SK-N-SH treated with all-trans-retinoic acid at 6 μM for 48 hours (cell line): ENCODE measurements at regions not wholly inside any gene's neighbourhood (a gene's known extent, or its start where the extent isn't known, plus 50 kb on each side); places are given as distances from the start of the nearest gene placed in this dataset.

Experiments used
- ATAC-seq: fragments of 200-7000 bp; cut with Tn5 transposase; 3 replicates; pipeline ENCODE4 v1.9.1; 2020; ENCODE audit warnings: mild to moderate bottlenecking, moderate library complexity
- ARNTL ChIP-seq: fragments of 450-650 bp; formaldehyde crosslinking; IDR thresholded peaks from 2 replicates; pipeline ENCODE4 v1.5.0; 2020; ENCODE audit warnings: low read depth, mild to moderate bottlenecking, moderate library complexity, borderline replicate concordance
- BACH2 ChIP-seq: fragments of 250-450 bp; sonication (Bioruptor Pico); IDR thresholded peaks from 2 replicates; pipeline ENCODE4 v1.9.0; 2021; ENCODE audit warnings: mild to moderate bottlenecking, borderline replicate concordance
- CREB5 ChIP-seq: fragments of 250-450 bp; sonication (Bioruptor Pico); IDR thresholded peaks from 2 replicates; pipeline ENCODE4 v1.5.1; 2020; ENCODE audit warnings: low read depth, mild to moderate bottlenecking, moderate library complexity
- CSDC2 ChIP-seq: fragments of 250-450 bp; sonication (Bioruptor Pico); IDR thresholded peaks from 2 replicates; pipeline ENCODE4 v1.5.0; 2020; ENCODE audit warnings: mild to moderate bottlenecking, moderate library complexity
- ESRRG ChIP-seq: fragments of 250-450 bp; sonication (Bioruptor Pico); IDR thresholded peaks from 2 replicates; pipeline ENCODE4 v1.6.1; 2021; ENCODE audit warnings: mild to moderate bottlenecking
- GLIS3 ChIP-seq: fragments of 250-450 bp; sonication (Bioruptor Pico); IDR thresholded peaks from 2 replicates; pipeline ENCODE4 v1.5.0; 2020; ENCODE audit warnings: mild to moderate bottlenecking, moderate library complexity
- ISL1 ChIP-seq: fragments of 250-450 bp; sonication (Bioruptor Pico); IDR thresholded peaks from 2 replicates; pipeline ENCODE4 v2.1.2; 2022; ENCODE audit warnings: mild to moderate bottlenecking, moderate library complexity
- OSR1 ChIP-seq: fragments of 250-450 bp; sonication (Bioruptor Pico); IDR thresholded peaks from 2 replicates; pipeline ENCODE4 v1.8.0; 2022; ENCODE audit warnings: moderate library complexity, mild to moderate bottlenecking, inconsistent platforms
- PATZ1 ChIP-seq: fragments of 250-450 bp; sonication (Bioruptor Pico); IDR thresholded peaks from 2 replicates; pipeline ENCODE4 v1.8.0; 2020; ENCODE audit warnings: mild to moderate bottlenecking, moderate library complexity, borderline replicate concordance
- POU6F1 ChIP-seq: fragments of 250-450 bp; sonication (Bioruptor Pico); IDR thresholded peaks from 2 replicates; pipeline ENCODE4 v1.8.0; 2021; ENCODE audit warnings: low read depth, mild to moderate bottlenecking, moderate library complexity, borderline replicate concordance
- PPARA ChIP-seq: fragments of 250-450 bp; sonication (Bioruptor Pico); IDR thresholded peaks from 2 replicates; pipeline ENCODE4 v1.5.0; 2020; ENCODE audit warnings: mild to moderate bottlenecking, borderline replicate concordance
- RARB ChIP-seq: fragments of 250-450 bp; sonication (Bioruptor Pico); IDR thresholded peaks from 2 replicates; pipeline ENCODE4 v1.8.0; 2021; ENCODE audit warnings: mild to moderate bottlenecking, moderate library complexity
- SNAI2 ChIP-seq: fragments of 250-450 bp; sonication (Bioruptor Pico); IDR thresholded peaks from 2 replicates; pipeline ENCODE4 v1.5.0; 2020; ENCODE audit warnings: mild to moderate bottlenecking, moderate library complexity
- TCF4 ChIP-seq: fragments of 250-450 bp; sonication (Bioruptor Pico); IDR thresholded peaks from 2 replicates; pipeline ENCODE4 v1.8.0; 2021; ENCODE audit warnings: mild to moderate bottlenecking, moderate library complexity, borderline replicate concordance
- TOX ChIP-seq: fragments of 250-450 bp; sonication (Bioruptor Pico); IDR thresholded peaks from 2 replicates; pipeline ENCODE4 v1.8.0; 2021; ENCODE audit warnings: mild to moderate bottlenecking, moderate library complexity, borderline replicate concordance
- TSHZ2 ChIP-seq: fragments of 250-450 bp; sonication (Bioruptor Pico); IDR thresholded peaks from 2 replicates; pipeline ENCODE4 v1.5.0; 2020; ENCODE audit warnings: mild to moderate bottlenecking, moderate library complexity
- ZC3H10 ChIP-seq: fragments of 250-450 bp; sonication (Bioruptor Pico); IDR thresholded peaks from 2 replicates; pipeline ENCODE4 v1.5.1; 2021; ENCODE audit warnings: mild to moderate bottlenecking, moderate library complexity
- ZFP3 ChIP-seq: fragments of 250-450 bp; sonication (Bioruptor Pico); IDR thresholded peaks from 2 replicates; pipeline ENCODE4 v1.5.0; 2020; ENCODE audit warnings: mild to moderate bottlenecking, moderate library complexity
- ZFP30 ChIP-seq: fragments of 450-650 bp; formaldehyde crosslinking; IDR thresholded peaks from 2 replicates; pipeline ENCODE4 v1.5.0; 2022; ENCODE audit warnings: mild to moderate bottlenecking, moderate library complexity
- ZNF565 ChIP-seq: fragments of 450-650 bp; formaldehyde crosslinking; conservative IDR thresholded peaks from 2 replicates; pipeline ENCODE4 v1.5.0; 2020; ENCODE audit warnings: low read depth, mild to moderate bottlenecking, moderate library complexity
- ZNF70 ChIP-seq: fragments of 450-650 bp; formaldehyde crosslinking; IDR thresholded peaks from 2 replicates; pipeline ENCODE4 v1.5.0; 2020; ENCODE audit warnings: mild to moderate bottlenecking, moderate library complexity
- ZNF8 ChIP-seq: fragments of 450-650 bp; formaldehyde crosslinking; IDR thresholded peaks from 2 replicates; pipeline ENCODE4 v1.5.0; 2020; ENCODE audit warnings: mild to moderate bottlenecking, moderate library complexity

- ATAC-seq = no peak
- no peak for TF ChIP-seq GLIS3 (CRISPR knock-in tag)
- TF ChIP-seq ZNF70 = no peak
- no peak for TF ChIP-seq ZFP30 (CRISPR knock-in tag)
- TF ChIP-seq BACH2 (CRISPR knock-in tag) = no peak
- TF ChIP-seq TSHZ2 (CRISPR knock-in tag) = no peak
- no peak for TF ChIP-seq TCF4 (CRISPR knock-in tag)
- TF ChIP-seq ISL1 (CRISPR knock-in tag) = no peak
- TF ChIP-seq CREB5 (CRISPR knock-in tag) = no peak
- no peak for TF ChIP-seq OSR1 (CRISPR knock-in tag)
Observed at GRCh38 chrX:107323786-107324492, 117.5 kb downstream of the DNAAF6 start.

- ATAC-seq = peak; percentile 86
- TF ChIP-seq OSR1 (CRISPR knock-in tag) (no peak), ZNF8 (CRISPR knock-in tag) (no peak), CSDC2 (CRISPR knock-in tag) (no peak), ZFP3 (CRISPR knock-in tag) (no peak), RARB (CRISPR knock-in tag) (no peak), BACH2 (CRISPR knock-in tag) (no peak), ZFP30 (CRISPR knock-in tag) (no peak), ARNTL (no peak), PATZ1 (CRISPR knock-in tag) (no peak), ESRRG (CRISPR knock-in tag) (no peak), ZNF70 (no peak), SNAI2 (CRISPR knock-in tag) (no peak), ZC3H10 (CRISPR knock-in tag) (no peak), PPARA (no peak), TSHZ2 (CRISPR knock-in tag) (no peak), ZNF565 (CRISPR knock-in tag) (no peak), CREB5 (CRISPR knock-in tag) (no peak), ISL1 (CRISPR knock-in tag) (no peak), TOX (CRISPR knock-in tag) (no peak), POU6F1 (CRISPR knock-in tag) (no peak)
- TF ChIP-seq, all 23 proteins: peak for 0
Observed at GRCh38 chrX:107324493-107325310, 118.3 kb downstream of the DNAAF6 start.
